HG03039 (cell line): ENCODE measurements at regions not wholly inside any gene's neighbourhood (a gene's known extent, or its start where the extent isn't known, plus 50 kb on each side); places are given as distances from the start of the nearest gene placed in this dataset.

Experiments
- ATAC-seq: cut with Tn5 transposase; IDR thresholded peaks from one replicate; pipeline ENCODE4 v1.9.1; 2021; ENCODE audit warnings: mild to moderate bottlenecking, moderate library complexity; ENCODE audit not compliant: unreplicated experiment

GRCh38 chr6:71584712-71585436, 296.3 kb downstream of the OGFRL1 start:
- ATAC-seq, result no peak

- no peak for ATAC-seq
These were observed 296.9 kb downstream of the OGFRL1 start for GRCh38 chr6:71585472-71585871.

GRCh38 chr6:71588490-71588889, 297.9 kb upstream of the RIMS1 start:
- no peak for ATAC-seq

GRCh38 chr6:71589254-71589653, 297.1 kb upstream of the RIMS1 start:
- no peak for ATAC-seq

GRCh38 chr6:71592643-71593042, 293.7 kb upstream of the RIMS1 start:
- no peak for ATAC-seq

- no peak for ATAC-seq
These were observed 287.0 kb upstream of the RIMS1 start for GRCh38 chr6:71599359-71599758.

- ATAC-seq, result no peak
These were observed 283.9 kb upstream of the RIMS1 start for GRCh38 chr6:71602385-71603007.

GRCh38 chr6:71603021-71603420, 283.3 kb upstream of the RIMS1 start:
- ATAC-seq, result no peak

GRCh38 chr6:71608646-71609045, 277.7 kb upstream of the RIMS1 start:
- ATAC-seq, result no peak

GRCh38 chr6:71619836-71620235, 266.5 kb upstream of the RIMS1 start:
- no peak for ATAC-seq

- ATAC-seq, result no peak
These were observed 264.3 kb upstream of the RIMS1 start for GRCh38 chr6:71621918-71622519.

GRCh38 chr6:71642120-71642519, 244.2 kb upstream of the RIMS1 start:
- no peak for ATAC-seq

GRCh38 chr6:71642793-71643192, 243.6 kb upstream of the RIMS1 start:
- ATAC-seq, result no peak

- ATAC-seq, result no peak
These were observed 241.1 kb upstream of the RIMS1 start for GRCh38 chr6:71645299-71645698.

- ATAC-seq, result no peak
These were observed 236.4 kb upstream of the RIMS1 start for GRCh38 chr6:71649915-71650314.

- no peak for ATAC-seq
These were observed 234.7 kb upstream of the RIMS1 start for GRCh38 chr6:71651636-71652035.

- ATAC-seq, result no peak
These were observed 230.2 kb upstream of the RIMS1 start for GRCh38 chr6:71656121-71656520.

GRCh38 chr6:71665931-71666330, 220.4 kb upstream of the RIMS1 start:
- no peak for ATAC-seq

GRCh38 chr6:71672876-71673275, 213.5 kb upstream of the RIMS1 start:
- no peak for ATAC-seq

GRCh38 chr6:71675386-71675785, 211.0 kb upstream of the RIMS1 start:
- ATAC-seq, result no peak

GRCh38 chr6:71676298-71676697, 210.1 kb upstream of the RIMS1 start:
- ATAC-seq, result no peak

GRCh38 chr6:71678091-71678490, 208.3 kb upstream of the RIMS1 start:
- ATAC-seq, result no peak
